KG1 (cell line): ENCODE measurements at regions not wholly inside any gene's neighbourhood (a gene's known extent, or its start where the extent isn't known, plus 50 kb on each side); places are given as distances from the start of the nearest gene placed in this dataset.

Experiments used
- DNase-seq: peaks from one replicate; lab custom pipeline; 2025; lab: John Stamatoyannopoulos, UW

DNA sequence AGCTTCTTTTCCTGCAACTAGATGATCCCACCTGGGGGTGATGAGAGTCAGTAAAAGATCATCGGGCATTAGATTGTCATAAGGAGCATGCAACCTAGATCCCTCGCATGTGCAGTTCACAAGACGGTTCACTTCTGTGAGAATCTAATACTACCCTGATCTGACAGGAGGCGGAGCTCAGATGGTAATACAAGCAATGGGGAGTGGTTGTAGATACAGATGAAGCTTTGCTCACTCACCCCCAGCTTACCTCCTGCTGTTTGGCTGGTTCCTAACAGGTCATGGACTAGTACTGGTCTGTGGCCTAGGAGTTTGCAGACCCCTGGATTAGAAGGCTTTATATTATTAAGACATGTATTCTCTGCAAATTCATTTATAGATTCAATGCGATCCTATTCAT is 181.6 kb upstream of the MGMT start:
- DNase-seq: no peak

DNA sequence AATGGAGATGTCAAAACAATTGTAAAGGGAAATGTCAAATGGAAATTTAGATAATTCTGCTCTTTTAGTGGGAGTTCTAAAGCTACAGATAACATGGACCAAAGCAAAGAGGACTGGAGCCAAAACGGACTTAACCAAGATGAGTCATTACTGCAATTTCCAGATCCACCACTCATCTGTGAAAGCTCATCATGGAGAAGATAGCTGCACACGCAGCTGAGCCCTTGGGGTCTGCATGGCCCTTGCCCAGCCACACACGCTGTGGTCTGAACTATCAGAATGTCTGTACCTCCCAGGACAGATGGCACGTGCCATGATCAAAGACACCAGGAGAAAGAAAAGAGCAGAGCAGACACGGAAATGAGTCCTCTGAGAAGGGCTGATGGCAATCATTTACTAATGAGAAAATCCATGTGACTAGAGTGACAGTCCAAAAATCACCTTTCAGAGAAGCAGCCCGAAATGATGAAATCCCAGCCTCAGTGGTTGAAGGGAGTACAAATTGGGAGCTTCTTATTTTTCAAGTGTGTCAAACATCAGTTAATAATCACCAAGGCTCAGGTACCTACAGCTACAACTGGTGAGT is 177.9 kb upstream of the MGMT start:
- no peak for DNase-seq

DNA sequence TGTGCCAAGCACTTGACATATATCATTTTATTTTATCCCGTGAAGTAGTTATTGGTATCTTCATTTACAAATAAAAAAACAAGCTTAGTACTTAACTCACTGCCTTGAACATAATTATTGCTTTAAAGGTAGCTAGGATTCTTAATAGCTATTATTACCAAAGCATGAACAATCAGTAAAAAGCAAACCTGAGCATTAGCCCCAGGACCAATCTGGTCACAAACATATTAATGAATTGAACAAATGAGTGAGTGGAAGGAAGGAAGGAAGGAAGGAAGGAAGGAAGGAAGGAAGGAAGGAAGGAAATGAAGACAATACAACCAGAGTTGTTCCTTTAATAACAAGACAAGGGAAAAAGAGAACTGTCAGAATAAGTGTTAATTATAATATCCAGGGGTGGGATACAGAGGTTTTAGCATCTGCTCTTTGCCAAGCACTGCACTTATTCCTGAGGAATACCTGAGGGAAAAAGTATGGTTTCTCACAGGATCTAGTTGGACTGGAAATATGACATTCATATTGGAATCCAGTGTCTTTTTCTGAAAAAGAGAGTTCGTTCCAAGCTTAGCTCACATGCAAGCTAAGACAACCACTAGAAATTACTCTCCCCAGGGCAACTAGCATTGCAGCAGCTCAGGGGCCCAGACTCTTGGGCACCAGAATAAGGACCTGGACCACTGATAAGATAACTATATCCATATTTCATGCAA is 172.9 kb upstream of the MGMT start:
- DNase-seq: no peak

DNA sequence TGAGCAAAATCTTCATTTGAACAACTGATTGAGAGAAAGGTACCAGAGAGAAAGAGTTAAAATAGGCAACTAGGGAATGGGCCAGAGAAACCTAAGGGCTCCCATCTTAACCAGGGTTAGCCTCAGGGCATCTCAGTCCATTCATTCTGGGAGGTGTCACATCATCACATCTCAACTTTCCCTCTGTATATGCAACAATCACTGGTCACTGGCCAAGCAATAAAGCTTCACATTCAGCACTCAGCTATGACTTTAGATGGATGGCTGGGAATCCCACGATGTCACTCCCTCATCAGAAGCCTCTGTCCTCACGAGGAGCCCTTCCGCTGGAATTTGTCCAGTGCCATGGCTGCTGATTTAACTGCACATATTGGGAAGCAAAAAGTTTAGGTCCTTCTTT is 172.1 kb upstream of the MGMT start:
- DNase-seq: no peak

DNA sequence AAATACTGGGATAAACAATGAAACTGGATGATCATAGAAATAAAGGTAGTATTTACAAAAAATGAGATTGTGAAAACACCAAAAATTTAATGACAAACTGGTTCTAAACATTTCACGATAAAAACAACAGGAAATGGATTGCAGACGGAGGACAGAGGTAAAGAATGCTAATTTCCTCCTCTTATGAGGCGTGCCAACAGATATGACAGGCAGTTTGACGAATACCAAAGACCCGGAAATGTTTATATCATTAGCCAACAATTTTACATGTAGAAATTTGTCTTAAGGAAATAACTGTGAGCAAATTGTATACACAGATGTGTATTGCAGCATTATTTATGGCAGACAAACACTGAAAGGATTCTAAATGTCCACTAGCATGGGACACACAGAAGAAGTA is 162.0 kb upstream of the MGMT start:
- DNase-seq: no peak

DNA sequence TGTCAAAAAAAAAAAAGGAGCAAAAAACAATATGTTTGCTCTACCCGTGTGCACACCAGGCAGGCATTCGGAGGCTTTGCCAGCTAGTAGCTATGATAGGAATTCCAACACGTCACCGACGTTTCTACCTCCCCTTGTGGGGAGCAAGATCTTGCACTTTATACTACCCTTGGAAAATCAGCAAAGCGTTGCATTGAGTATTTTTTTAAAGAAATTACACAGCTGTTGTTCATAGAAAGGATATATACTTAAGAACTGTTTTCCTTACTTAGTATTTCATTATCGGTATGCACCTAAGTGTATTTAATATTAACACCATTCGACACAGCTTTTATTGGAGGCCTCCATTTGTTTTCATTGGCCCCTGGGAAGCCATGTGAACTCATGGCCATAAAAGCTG is 159.9 kb upstream of the MGMT start:
- no peak for DNase-seq

DNA sequence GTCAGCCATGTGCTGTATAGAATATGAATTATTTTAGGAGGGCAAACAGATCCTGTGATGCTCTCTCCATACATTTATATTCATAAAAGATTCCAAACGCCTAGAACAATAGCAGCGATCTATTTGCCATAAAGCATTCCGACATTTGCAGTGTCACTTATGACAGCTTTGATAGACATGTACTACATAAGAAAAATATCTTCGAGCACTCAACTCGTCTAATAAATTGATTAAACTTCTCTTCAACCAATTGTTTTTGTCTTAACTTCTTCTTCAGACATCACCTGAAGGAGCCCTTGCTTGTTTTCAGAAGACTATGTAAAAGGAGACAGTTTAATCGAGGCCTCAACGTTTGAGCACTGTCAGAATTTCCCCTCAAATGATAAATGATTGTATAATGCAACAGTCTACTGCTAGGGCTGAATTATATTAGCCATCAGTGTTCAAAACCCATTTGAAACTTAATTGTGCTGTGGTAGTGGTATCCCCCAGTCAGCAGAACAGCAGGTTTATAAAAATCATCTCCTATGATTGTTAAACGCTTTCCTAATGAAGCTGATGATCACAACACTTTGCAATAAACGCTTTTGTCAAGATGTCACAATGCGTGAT is 158.0 kb upstream of the MGMT start:
- no peak for DNase-seq

DNA sequence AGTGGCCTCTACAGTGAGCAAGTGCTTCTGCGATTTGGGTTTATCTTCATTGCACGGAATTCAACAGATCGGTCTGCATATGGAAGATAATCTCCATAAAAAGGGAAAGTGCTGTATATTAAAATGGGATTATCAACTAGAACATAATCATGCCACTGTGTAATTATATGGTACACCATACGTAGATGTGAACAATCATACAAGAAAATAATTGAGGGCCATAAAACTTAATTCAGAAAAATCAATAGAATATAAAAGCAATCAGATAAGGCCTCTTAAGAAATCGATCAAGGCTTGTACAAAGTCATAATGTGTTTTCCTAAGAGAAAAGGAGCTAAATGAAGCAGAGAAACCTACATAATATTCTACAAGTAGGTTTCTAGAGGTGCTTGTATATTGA is 157.5 kb upstream of the MGMT start:
- DNase-seq: no peak

DNA sequence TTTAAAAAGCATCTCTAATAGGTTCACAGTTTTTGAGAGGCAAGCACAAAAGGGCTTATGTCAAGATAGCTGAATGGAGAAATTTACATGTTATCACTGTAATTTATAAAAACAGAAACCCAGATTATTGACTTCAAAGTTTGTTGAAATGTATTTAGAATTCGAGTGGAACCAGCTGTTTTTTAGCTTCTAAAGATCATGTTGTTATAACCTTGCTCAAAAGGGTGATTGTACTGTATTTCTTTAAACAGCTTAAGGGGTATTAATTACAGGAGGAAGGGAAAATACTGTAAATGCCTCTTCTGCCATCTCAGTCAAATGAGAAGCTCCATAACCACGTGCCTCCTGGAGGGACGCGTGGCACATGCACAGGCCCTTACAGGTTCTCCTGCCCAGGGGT is 156.2 kb upstream of the MGMT start:
- DNase-seq: no peak

DNA sequence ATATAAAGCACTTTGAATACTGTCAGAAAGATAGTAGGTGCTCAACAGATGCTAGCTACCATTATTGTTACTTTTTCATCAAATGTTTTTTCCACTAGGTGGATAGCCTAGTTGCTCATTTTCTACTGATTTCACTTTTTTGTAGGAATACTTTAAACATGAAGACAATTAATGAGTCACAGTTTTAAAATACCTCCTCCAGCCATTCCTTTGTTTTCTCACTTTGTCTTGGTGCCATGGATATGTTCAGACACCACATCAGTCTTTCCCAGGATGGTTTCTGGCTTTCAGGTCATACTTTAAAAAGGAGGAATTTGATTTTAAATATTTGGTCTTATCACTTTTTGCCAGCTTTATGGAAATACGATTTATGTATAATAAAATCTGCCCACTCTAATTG is 147.1 kb upstream of the MGMT start:
- DNase-seq: no peak

DNA sequence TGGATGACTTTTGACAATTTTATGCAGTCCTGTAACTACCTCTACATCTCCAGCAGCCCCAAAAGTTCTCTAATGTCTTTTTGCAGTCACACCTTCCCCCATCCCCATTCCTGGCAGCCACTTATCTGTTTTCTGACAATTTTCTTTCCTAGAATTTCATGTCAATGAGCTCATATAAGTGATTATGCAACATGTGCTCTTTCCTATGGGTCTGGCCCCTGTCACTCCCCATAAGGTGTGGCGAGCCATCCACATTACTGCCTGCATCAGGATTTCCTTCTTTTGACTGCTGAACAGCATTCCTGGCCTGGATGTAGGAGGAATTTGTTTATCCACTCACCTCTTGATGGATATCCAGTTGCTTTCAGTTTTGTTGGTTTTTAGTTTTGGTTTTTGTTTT is 146.7 kb upstream of the MGMT start:
- no peak for DNase-seq

DNA sequence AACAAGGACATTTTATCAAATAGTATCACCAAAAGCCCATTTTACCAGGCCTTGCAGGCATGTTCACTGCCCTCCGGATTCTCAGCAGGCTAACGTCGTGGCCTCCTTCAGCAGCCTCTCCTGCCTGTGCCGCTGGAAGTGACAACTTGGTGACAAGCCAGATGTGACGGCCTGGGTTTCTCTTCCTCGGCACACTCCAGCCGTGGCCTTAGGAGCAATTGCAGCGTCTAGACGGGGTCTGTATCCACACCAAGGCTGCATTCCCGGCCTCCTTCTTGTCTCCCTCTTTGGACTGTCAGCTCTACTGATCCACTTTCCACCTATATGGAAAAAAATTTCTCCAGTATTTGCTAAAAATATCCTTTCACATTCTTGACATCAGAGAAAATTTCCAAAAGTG is 145.3 kb upstream of the MGMT start:
- DNase-seq: no peak

DNA sequence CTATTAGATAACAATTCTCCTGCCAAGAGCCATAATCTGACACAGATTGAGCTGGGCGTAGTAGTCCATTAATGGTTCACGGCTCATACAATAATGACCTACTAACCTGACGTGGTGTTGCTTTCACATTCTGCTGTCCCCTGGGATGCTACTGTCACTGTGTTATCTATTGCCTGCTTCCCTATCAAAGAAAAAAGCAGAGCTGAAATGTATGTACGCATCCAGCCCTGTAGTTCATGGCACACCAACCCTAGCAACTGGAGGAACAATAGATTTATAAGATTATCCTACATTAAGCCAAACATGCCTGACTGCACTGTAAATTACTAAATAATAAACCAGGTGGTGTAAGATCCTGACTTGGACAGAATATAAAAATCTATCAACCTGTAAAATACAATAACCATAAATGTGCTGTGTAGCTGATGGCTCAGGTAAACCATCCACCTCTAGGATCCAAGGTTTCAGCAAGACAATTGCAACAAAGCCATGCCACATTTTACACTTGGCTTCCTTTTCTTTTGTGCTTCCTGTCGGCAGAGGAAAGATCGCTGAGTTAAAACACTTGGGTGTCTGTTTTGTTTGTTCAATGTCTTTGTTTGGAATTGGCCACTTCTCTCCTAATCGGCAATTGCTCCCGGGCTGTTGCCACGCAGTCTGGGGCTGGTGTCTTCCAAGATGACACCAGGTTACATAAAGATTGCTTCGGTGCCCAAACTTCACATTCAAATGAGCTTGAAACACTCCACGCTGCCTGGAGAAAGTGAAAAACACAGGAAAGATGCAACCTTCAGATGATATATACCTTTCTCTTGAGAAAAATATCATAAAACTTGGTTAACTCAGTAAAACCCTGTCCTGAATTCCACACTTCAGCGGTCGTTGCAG is 143.9 kb upstream of the MGMT start:
- no peak for DNase-seq

DNA sequence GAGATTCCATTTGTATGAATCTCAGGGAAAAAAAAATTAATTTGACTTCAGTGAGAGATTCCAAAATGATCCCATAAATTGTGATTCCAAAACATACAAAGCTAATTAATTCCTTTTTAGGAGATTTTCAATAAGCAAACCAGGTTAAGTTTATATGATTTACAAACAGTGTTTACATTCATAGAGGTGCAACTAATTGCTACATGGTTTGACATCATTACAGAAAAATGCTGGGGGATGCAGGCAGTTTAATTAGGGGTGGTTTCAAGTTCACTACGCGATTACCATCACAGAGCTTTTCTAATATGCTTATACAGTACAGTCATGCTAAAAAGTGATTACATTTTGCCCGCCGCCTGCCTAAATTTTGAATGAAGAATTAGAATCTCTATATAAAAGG is 143.2 kb upstream of the MGMT start:
- DNase-seq: no peak

DNA sequence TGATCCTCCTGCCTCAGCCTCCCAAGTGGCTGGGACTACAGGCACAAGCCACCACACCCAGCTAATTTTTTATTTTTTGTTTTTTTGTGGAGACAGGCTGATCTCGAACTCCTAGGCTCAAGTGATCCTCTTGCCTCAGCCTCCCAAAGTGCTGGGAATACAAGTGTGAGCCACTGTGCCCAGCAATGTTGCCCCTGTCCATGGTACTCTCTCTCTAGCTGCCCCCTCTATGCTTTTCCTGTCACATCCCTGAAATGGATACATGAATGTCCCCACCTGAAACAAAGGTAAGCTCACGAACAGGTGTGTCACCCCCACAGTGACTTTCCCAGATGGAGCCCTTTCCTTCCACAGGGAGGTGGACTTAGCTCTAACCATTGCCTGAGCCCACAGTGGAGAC is 141.1 kb upstream of the MGMT start:
- no peak for DNase-seq

DNA sequence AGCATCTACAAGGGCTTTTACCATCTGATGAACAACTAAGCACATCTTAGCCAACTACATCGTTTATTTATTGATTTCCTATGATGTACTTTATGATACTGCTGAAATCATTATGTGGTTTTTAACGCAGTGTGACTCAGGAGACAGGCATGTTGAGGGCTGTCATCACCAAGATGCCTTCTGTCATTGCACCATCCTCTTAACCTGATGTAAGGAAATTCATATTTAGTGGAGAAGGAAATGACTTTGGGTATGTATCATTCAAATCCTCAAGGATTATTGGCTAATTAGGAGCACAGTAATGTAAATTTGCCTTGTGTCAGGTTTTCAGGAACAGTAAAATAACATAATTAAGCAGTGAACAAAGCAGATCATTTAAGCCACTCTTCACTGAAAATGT is 138.5 kb upstream of the MGMT start:
- DNase-seq: no peak

DNA sequence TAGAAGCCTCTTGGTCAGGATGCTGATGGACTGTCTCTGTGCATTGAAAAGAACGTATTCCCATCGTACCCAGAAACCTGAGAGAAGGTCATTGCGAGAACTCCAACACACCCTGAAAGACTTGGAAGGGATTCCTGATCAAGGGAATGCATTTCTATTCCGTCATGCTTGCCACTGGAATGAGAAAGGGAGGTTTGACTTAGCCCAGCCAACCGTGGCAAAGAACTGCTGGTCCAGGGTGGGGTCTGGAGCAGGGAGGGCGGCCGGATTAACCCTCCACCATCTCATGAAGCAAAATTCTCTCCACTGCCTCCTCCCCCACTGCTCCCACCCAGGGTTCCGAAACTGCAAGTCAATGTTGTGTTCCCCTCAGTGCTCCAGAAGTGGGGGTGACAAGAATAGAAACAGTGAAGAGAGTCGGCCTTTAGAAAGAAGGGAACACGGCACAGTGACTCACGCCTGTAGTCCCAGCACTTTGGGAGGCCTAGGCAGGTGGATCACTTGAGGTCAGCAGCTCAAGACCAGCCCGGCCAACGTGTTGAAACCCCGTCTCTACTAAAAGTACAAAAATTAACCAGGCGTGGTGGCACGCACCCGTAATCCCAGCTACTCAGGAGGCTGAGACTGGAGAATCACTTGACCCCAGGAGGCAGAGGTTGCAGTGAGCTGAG is 137.5 kb upstream of the MGMT start:
- no peak for DNase-seq

DNA sequence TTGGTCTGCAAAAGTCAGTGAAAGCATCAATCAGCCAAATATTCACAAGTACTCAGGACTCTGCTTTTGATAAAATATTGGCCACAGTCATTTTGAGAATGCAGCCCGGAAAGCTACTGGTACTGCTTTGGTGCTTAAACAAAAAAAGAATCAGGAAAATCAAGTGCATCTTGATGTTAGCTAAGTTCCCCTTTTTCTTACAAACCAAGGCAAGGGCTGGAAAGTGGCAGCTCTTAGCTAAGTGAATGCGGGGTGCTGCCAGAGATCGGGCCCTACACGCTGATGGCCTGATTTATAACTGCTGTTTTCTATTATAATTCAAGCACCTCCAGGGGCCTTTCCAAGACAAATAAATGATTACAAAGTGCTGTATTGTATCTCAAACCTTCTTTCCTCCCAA is 136.8 kb upstream of the MGMT start:
- no peak for DNase-seq

DNA sequence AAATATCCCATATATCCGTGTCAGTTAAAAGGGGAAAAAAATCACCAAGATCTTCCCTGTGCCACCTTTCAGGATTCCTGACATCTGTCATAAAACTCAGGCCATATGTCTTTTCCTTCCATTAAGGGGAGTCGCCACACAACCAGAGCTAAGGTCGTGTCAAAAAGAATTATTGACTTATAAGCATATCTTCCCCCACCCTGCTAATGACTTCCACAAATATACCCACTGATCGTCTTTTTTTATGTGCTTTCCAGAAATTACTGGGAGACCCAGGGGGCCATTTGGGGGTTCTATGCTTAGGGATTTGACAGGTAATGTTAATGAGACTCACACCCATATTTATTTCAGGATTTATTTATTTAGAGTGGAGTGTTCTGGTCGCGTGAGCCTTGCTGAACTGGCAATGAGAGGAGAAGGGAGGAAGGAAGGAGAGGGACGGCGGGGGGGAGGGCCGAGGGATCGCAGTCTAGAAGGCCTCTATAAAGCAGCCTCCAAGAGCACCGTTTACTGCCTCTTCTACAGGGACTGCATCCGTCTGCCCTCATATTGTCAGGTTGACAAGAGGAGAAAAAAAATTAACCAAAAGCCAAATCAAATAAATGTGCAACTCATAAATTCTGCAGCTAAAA is 135.7 kb upstream of the MGMT start:
- no peak for DNase-seq

DNA sequence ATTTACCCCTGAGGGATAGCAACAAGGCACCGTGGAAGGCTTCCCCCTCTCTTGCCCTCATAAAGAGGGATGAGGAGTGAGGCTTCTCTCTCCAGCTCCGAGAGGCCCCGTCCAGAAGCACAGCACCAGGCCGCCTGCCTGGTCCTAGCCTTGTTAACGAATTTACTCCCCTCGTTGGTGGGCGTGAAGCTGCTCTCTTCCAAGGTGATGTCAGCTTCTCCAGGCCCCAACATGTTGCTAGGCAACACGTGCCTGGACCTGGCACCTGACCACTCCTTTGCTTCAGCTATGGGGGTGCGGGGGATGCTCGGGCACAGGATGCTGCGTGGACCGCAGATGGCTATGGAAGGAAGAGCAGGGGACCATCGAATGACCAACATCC is 135.2 kb upstream of the MGMT start:
- DNase-seq: no peak

DNA sequence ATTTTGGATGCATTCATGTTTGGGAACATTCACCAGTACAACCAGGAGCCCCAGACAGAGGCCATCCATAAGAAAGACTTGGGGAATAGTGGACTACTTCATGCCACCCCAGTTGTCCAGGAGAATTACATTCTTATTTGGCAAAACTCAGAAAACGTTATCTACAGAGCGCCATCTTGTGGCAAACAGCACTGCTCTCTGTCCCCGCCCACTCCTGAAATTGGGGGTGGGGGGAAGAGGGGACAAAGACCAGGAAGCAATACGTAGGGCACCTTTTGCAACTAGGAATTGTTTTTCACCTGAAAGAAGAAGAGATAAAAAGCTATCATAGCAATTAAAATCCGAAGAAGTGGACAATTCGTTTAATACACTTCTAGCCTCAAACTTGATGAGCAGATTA is 134.6 kb upstream of the MGMT start:
- DNase-seq: no peak

DNA sequence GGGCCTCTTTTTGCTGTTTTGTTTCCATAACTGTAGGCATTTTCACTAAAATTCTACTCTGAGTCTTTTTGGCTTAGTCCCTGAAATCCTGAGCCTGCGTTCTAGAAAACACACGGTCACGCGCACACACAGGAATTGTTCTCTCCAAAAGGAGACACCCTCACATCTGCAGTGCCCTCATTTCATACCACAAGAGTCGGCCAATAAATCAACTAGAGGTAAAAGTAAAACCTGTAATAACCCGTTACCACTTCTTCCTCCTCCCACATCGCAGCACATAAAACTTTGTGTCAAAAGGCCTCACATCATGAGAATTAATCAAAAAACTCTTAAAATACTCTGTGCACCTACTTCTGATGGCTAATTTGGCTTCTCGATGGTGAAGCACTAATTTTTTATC is 133.3 kb upstream of the MGMT start:
- no peak for DNase-seq
